ENCODE measurements at regions not wholly inside any gene's neighbourhood (a gene's known extent, or its start where the extent isn't known, plus 50 kb on each side); places are given as distances from the start of the nearest gene placed in this dataset.
"Not testable (repeated sequence)": the region's sequence is repeated elsewhere in the genome, so short reads cannot be mapped to it uniquely, and the experiment has no call there.

DNA sequence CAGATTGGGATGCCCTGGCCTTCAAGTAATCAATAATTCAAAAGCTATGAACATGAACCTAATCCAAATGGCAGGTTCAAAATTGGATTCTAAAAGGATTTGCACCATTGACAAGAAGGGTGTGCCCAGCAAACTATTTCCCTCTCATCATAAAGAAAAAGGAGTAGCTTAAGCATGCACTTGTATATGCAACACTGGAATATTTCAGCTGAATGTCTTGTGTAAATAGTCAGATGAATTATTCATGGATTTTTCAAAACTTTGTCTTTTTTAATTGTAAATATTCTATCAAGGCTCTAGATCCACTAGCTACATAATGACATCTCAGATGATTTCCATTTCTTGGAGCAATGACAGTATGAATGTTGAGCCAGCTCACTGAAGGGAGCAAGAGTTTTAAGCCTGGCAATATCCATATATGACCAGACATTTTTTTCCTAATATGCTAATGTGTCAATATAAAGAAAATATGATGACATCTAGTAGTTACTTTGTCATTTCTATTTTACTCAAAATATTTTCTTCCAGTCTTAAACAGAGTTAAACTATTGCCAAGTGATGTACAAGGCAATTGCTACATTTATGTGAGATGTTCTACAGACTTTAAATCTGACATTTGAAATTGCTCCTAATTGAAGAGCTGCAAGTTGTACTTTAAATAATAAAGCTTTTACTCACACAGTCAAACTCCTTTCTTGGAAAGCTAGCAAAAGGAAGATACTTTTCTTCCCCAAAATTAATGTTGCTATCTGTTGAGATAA is 230.5 kb upstream of the AGTR1 start:
- no peaks in the 10 kb centered on the region for H3K9me3 ChIP-seq (ENCODE audit: control insufficient read depth, low read length)
- H3K27me3 ChIP-seq (ENCODE audit: control insufficient read depth, insufficient read depth, low read length), result no peaks in the 10 kb centered on the region
- no peaks in the 10 kb centered on the region for H3K36me3 ChIP-seq (ENCODE audit: control insufficient read depth, insufficient read depth, low read length)
- no peak overlapping the region for H3K9ac ChIP-seq (ENCODE audit: low read length)
- H3K4me1 ChIP-seq (ENCODE audit: control insufficient read depth, insufficient read depth, low read length), result no peaks in the 10 kb centered on the region
- H3K4me3 ChIP-seq (ENCODE audit: low read length), result no peak overlapping the region

DNA sequence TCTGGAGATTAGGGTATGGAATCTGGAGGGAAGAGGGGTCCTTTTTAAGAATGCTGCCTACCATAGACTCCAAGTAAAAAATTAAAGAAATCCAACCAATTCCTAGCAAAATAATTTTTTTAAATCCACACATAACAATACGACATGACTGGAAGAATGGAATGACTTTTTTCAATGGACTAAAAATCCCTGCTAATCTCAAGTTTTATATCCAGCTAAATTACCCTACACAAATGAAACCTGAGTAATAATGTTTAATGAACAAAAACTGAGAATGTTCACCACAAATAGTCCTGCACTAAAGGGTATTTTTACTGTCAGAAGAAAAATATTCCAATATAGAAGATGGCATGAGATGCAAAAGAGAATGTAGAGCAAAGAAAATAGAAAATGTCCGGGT is 220.3 kb upstream of the AGTR1 start:
- H3K9ac ChIP-seq (ENCODE audit: low read length), result no peak overlapping the region
- no peak overlapping the region for H3K4me3 ChIP-seq (ENCODE audit: low read length)
- no peaks in the 10 kb centered on the region for H3K36me3 ChIP-seq (ENCODE audit: control insufficient read depth, insufficient read depth, low read length)
- H3K27me3 ChIP-seq (ENCODE audit: control insufficient read depth, insufficient read depth, low read length), result no peaks in the 10 kb centered on the region
- H3K9me3 ChIP-seq (ENCODE audit: control insufficient read depth, low read length), result no peaks in the 10 kb centered on the region
- no peaks in the 10 kb centered on the region for H3K4me1 ChIP-seq (ENCODE audit: control insufficient read depth, insufficient read depth, low read length)

DNA sequence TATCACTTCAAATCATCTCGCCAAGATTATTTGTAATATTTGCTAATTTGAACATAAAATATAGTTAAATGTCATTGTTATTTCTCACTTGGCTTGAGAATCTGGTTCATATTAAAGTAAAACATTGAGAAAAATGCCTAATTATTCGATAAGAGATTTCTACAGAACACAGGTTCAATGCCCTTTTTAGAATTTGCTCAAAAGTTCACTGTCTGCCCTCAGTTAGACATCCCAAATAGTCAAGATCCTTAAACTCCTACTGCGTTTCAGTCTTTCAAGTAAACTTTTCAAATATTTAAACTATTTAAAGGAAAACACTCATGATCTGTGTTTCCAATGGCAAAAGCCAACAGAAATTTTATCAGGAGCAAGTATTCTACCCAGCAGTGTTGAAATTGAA is 204.1 kb upstream of the AGTR1 start:
- no peaks in the 10 kb centered on the region for H3K9me3 ChIP-seq (ENCODE audit: control insufficient read depth, low read length)
- H3K36me3 ChIP-seq (ENCODE audit: control insufficient read depth, insufficient read depth, low read length), result no peaks in the 10 kb centered on the region
- no peak overlapping the region for H3K9ac ChIP-seq (ENCODE audit: low read length)
- no peaks in the 10 kb centered on the region for H3K4me1 ChIP-seq (ENCODE audit: control insufficient read depth, insufficient read depth, low read length)
- H3K27me3 ChIP-seq (ENCODE audit: control insufficient read depth, insufficient read depth, low read length), result no peaks in the 10 kb centered on the region
- no peak overlapping the region for H3K4me3 ChIP-seq (ENCODE audit: low read length)

DNA sequence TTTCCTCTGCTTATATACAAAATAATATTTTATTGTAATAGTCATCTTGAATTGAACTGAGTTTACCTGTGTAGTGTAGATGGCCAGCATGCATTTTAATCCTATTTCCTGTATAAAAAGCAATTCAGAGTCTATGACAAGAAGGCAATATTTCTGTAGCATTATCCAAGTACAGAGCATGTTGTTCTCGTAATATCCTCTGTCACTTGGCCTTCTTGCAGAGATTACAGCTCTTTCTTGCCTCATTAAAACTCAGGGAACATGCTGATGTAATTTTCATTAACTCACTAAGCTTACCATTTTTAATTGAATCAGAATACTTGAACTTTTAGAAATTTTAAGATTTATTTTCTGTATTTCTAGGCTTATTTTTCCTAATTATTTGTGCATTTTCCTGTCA is 203.3 kb upstream of the AGTR1 start:
- no peaks in the 10 kb centered on the region for H3K9me3 ChIP-seq (ENCODE audit: control insufficient read depth, low read length)
- H3K36me3 ChIP-seq (ENCODE audit: control insufficient read depth, insufficient read depth, low read length), result no peaks in the 10 kb centered on the region
- no peaks in the 10 kb centered on the region for H3K4me1 ChIP-seq (ENCODE audit: control insufficient read depth, insufficient read depth, low read length)
- no peaks in the 10 kb centered on the region for H3K27me3 ChIP-seq (ENCODE audit: control insufficient read depth, insufficient read depth, low read length)
- no peak overlapping the region for H3K9ac ChIP-seq (ENCODE audit: low read length)
- H3K4me3 ChIP-seq (ENCODE audit: low read length), result no peak overlapping the region

DNA sequence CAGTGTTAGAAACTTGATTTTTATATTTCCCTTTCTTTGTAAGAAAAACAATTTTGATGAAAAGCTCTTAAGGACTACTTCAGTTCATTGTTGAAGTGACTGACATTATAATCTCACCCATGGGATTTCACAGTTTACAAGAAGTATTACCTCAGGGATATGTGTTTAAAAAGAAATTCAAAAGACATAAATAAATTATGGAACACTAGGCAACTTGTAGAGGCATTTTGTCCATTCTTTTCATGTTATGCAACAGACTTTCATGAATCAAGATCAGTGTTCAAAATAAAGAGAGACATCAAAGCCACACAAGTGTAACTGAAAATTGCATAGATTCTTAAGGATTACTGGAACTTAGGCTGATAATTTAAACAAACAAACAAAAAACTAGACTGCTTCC is 196.8 kb upstream of the AGTR1 start:
- Histone ChIP-seq H3K4me3 (ENCODE audit: low read length) (no peak overlapping the region), H3K4me1 (ENCODE audit: control insufficient read depth, insufficient read depth, low read length) (no peaks in the 10 kb centered on the region), H3K9me3 (ENCODE audit: control insufficient read depth, low read length) (no peaks in the 10 kb centered on the region), H3K27me3 (ENCODE audit: control insufficient read depth, insufficient read depth, low read length) (no peaks in the 10 kb centered on the region), H3K9ac (ENCODE audit: low read length) (no peak overlapping the region), H3K36me3 (ENCODE audit: control insufficient read depth, insufficient read depth, low read length) (no peaks in the 10 kb centered on the region)

DNA sequence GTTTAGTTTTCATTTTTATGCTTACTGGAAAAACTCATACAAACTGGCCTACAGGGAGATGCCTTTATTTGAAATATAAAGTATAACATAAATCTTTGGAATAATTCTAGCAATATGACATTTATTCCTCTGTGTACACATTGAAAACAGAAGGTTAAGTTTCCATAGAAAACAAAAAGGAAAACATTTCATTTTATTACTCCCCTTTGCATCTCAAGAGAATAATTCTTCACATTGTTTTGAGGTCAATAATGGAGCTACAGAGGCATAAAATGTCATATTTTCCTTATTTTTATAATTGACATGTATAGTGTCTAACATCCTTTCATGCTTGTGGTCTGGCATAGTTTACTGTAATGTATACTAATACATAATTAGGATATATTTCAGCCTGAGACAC is 187.6 kb upstream of the AGTR1 start:
- H3K9ac ChIP-seq (ENCODE audit: low read length), result no peak overlapping the region
- H3K36me3 ChIP-seq (ENCODE audit: control insufficient read depth, insufficient read depth, low read length), result no peaks in the 10 kb centered on the region
- H3K4me3 ChIP-seq (ENCODE audit: low read length), result no peak overlapping the region
- no peaks in the 10 kb centered on the region for H3K4me1 ChIP-seq (ENCODE audit: control insufficient read depth, insufficient read depth, low read length)
- no peaks in the 10 kb centered on the region for H3K9me3 ChIP-seq (ENCODE audit: control insufficient read depth, low read length)
- H3K27me3 ChIP-seq (ENCODE audit: control insufficient read depth, insufficient read depth, low read length), result no peaks in the 10 kb centered on the region

DNA sequence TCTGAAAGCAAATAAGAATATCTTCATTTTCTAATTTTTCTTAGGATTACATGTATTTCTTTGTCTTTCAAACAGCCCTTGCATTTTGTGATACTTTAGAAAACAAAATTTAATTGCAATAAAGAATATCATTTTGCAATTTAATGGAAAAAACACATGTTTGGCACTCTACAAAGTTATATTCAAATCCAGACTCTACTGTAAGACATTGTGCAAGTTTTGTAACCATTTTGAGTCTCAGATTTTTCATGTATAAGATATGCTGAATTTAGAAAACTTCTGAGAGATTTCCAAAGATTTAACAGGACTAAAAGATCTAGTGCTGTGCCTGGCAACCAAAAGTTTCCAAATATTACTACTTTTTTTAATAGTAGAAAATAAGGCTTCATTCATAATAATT is 187.1 kb upstream of the AGTR1 start:
- Histone ChIP-seq H3K36me3 (ENCODE audit: control insufficient read depth, insufficient read depth, low read length) (no peaks in the 10 kb centered on the region), H3K9me3 (ENCODE audit: control insufficient read depth, low read length) (no peaks in the 10 kb centered on the region), H3K27me3 (ENCODE audit: control insufficient read depth, insufficient read depth, low read length) (no peaks in the 10 kb centered on the region), H3K4me1 (ENCODE audit: control insufficient read depth, insufficient read depth, low read length) (no peaks in the 10 kb centered on the region), H3K9ac (ENCODE audit: low read length) (no peak overlapping the region), H3K4me3 (ENCODE audit: low read length) (no peak overlapping the region)

DNA sequence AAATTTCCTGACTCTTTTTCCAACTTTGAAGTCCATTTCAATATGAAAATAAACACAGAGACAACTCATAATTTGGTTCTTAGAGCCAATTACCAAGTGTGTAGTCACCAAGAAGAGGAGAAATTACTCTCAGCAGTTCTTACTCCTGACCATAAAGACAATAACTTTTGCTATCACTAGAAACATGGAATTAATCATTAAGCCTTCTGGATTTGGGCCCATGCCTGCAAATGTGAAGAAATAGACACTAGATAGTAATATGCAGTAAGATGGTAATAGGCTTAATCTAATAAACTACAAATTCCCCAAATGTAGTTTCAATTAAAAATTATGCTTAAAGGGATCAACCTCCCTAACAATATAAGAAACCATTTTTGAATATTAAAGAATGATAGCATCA is 185.1 kb upstream of the AGTR1 start:
- no peaks in the 10 kb centered on the region for H3K36me3 ChIP-seq (ENCODE audit: control insufficient read depth, insufficient read depth, low read length)
- H3K9ac ChIP-seq (ENCODE audit: low read length), result no peak overlapping the region
- H3K27me3 ChIP-seq (ENCODE audit: control insufficient read depth, insufficient read depth, low read length), result no peaks in the 10 kb centered on the region
- H3K9me3 ChIP-seq (ENCODE audit: control insufficient read depth, low read length), result no peaks in the 10 kb centered on the region
- H3K4me3 ChIP-seq (ENCODE audit: low read length), result no peak overlapping the region
- H3K4me1 ChIP-seq (ENCODE audit: control insufficient read depth, insufficient read depth, low read length), result no peaks in the 10 kb centered on the region

DNA sequence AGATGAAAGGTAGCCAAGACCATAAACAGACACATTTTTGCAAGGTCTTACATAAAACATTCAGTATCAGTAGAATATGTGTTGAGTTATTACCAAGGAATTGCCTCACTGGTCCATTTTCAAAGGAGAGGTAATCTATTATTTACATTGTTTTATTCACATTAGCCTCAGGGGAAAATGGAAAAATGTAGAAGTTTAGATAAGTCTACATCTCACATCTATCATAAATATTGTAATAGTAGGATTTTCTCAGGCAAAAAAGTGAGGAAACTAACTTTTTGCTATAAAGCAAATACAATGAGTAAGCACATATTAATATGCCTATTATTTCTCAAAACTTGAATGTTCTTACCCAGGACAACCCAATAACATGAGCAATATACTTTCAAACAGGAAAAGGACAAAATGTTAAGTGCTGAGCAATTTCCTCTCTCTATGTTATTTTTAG is 184.6 kb upstream of the AGTR1 start:
- Histone ChIP-seq H3K4me3 (ENCODE audit: low read length) (no peak overlapping the region), H3K9ac (ENCODE audit: low read length) (no peak overlapping the region), H3K27me3 (ENCODE audit: control insufficient read depth, insufficient read depth, low read length) (no peaks in the 10 kb centered on the region), H3K4me1 (ENCODE audit: control insufficient read depth, insufficient read depth, low read length) (no peaks in the 10 kb centered on the region), H3K36me3 (ENCODE audit: control insufficient read depth, insufficient read depth, low read length) (no peaks in the 10 kb centered on the region), H3K9me3 (ENCODE audit: control insufficient read depth, low read length) (no peaks in the 10 kb centered on the region)

DNA sequence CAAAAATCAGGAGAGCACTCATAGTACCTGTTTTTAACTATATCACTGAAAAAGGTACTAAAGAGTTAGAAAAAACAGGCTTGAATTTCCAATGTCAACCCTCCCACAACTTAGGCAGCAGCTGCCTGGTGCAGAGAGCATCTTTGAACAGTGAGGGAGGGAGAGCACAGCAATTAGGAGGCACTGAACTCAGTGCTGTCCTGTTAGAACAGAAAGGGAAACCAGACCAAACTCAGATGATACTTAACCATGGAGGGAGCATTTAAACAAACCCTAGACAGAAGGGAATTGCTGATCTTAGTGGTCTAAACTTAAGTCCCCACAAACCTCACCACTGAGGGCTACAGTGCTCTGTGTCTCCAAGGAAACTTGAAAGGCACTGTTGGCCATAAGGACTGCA is 179.2 kb upstream of the AGTR1 start:
- H3K4me1 ChIP-seq (ENCODE audit: control insufficient read depth, insufficient read depth, low read length), result no peaks in the 10 kb centered on the region
- H3K4me3 ChIP-seq (ENCODE audit: low read length), result no peak overlapping the region
- H3K9me3 ChIP-seq (ENCODE audit: control insufficient read depth, low read length), result no peaks in the 10 kb centered on the region
- H3K9ac ChIP-seq (ENCODE audit: low read length), result no peak overlapping the region
- no peaks in the 10 kb centered on the region for H3K36me3 ChIP-seq (ENCODE audit: control insufficient read depth, insufficient read depth, low read length)
- no peaks in the 10 kb centered on the region for H3K27me3 ChIP-seq (ENCODE audit: control insufficient read depth, insufficient read depth, low read length)

DNA sequence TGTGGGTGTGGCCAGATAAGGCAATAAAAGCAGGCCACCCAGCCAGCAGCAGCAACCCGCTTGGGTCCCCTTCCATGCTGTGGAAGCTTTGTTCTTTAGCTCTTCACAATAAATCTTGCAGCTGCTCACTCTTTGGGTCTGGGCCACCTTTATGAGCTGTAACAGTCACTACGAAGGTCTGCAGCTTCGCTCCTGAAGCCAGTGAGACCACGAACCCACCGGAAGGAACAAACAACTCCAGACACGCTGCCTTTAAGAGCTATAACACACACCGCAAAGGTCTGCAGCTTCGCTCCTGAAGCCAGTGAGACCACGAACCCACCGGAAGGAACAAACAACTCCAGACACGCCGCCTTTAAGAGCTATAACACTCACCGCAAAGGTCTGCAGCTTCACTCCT is 172.1 kb upstream of the AGTR1 start:
- H3K27me3 ChIP-seq (ENCODE audit: control insufficient read depth, insufficient read depth, low read length); H3K4me1 ChIP-seq (ENCODE audit: control insufficient read depth, insufficient read depth, low read length); H3K4me3 ChIP-seq (ENCODE audit: low read length); H3K9me3 ChIP-seq (ENCODE audit: control insufficient read depth, low read length); H3K9ac ChIP-seq (ENCODE audit: low read length); H3K36me3 ChIP-seq (ENCODE audit: control insufficient read depth, insufficient read depth, low read length): not testable (repeated sequence)

DNA sequence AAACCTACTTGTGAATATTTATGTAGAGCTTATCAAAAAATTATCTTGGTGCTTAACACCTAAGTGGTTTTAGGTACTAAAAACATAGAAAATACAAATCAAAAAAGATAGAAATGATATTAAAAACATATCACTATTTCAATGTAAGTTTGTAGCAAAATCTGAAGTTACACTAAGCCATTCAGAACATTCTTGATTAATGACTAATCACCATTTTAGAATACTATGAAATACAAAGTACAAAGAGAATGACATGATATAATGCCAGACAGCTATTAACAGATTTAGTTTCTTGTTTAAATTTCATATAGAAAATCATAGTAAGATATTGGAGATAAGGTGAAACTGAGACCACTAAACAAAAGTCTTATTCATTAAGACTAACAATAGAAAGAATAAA is 169.7 kb upstream of the AGTR1 start:
- Histone ChIP-seq H3K4me3 (ENCODE audit: low read length) (no peak overlapping the region), H3K36me3 (ENCODE audit: control insufficient read depth, insufficient read depth, low read length) (no peaks in the 10 kb centered on the region), H3K4me1 (ENCODE audit: control insufficient read depth, insufficient read depth, low read length) (no peaks in the 10 kb centered on the region), H3K9ac (ENCODE audit: low read length) (no peak overlapping the region), H3K9me3 (ENCODE audit: control insufficient read depth, low read length) (no peaks in the 10 kb centered on the region), H3K27me3 (ENCODE audit: control insufficient read depth, insufficient read depth, low read length) (no peaks in the 10 kb centered on the region)

DNA sequence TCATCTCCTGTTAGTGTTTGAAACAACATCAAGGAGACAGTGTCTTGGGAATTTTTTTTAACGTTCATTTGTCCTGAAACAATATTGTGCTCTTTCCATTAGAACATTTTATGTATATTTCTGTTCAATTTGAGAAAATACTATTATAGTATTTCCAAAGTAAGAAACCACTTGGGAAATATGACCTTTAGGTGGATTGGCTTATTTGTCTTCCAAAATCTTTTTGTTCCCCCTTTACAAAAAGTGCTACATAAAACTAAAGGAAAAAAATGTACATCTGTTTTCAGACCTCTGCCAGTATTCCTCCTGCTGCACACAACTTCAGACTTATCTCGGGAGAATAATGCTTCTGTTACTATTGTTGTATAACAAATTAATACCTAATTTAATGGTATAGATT is 165.9 kb upstream of the AGTR1 start:
- Histone ChIP-seq H3K4me3 (ENCODE audit: low read length) (no peak overlapping the region), H3K9me3 (ENCODE audit: control insufficient read depth, low read length) (no peaks in the 10 kb centered on the region), H3K9ac (ENCODE audit: low read length) (no peak overlapping the region), H3K36me3 (ENCODE audit: control insufficient read depth, insufficient read depth, low read length) (no peaks in the 10 kb centered on the region), H3K4me1 (ENCODE audit: control insufficient read depth, insufficient read depth, low read length) (peaks cover 4% of the 10 kb centered on the region), H3K27me3 (ENCODE audit: control insufficient read depth, insufficient read depth, low read length) (no peaks in the 10 kb centered on the region)

Measured in mucosa of stomach (tissue), 1 donor.